ENCODE measurements at regions not wholly inside any gene's neighbourhood (a gene's known extent, or its start where the extent isn't known, plus 50 kb on each side); places are given as distances from the start of the nearest gene placed in this dataset.

DNA sequence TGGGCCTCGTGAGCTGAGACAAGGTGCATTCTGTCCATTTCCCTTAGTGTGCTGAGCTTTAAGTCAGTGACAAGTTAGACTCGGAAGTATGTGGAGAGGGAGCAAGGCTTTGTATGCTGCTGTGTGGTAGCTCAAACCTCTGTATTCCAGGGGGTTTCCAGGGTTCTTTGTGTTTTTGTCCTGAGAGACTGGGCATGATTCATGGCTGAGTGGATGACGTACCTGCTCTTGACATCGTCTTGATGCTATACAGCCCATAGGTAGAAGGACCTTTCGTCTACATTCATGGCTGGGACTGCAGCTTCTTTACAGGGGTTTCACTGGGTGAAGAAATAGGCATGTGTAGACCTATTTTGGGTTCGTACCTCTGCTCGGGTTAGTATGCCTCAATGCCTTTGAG lies 162.7 kb upstream of the WDR1 start:
- TF ChIP-seq, protein P1, sequence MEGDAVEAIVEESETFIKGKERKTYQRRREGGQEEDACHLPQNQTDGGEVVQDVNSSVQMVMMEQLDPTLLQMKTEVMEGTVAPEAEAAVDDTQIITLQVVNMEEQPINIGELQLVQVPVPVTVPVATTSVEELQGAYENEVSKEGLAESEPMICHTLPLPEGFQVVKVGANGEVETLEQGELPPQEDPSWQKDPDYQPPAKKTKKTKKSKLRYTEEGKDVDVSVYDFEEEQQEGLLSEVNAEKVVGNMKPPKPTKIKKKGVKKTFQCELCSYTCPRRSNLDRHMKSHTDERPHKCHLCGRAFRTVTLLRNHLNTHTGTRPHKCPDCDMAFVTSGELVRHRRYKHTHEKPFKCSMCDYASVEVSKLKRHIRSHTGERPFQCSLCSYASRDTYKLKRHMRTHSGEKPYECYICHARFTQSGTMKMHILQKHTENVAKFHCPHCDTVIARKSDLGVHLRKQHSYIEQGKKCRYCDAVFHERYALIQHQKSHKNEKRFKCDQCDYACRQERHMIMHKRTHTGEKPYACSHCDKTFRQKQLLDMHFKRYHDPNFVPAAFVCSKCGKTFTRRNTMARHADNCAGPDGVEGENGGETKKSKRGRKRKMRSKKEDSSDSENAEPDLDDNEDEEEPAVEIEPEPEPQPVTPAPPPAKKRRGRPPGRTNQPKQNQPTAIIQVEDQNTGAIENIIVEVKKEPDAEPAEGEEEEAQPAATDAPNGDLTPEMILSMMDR (conservative IDR thresholded peaks at IDR 0.05; ENCODE audit: low read depth in 2 of 2), result no peak
- TF ChIP-seq ZNF114 (CRISPR knock-in tag; IDR thresholded peaks at IDR 0.05) (no peak), POLR2AphosphoS5 (IDR thresholded peaks at IDR 0.05; ENCODE audit: low read depth) (no peak), EZH2 (IDR thresholded peaks at IDR 0.05; ENCODE audit: low read depth, unreplicated experiment) (no peak), EZH2phosphoT487 (IDR thresholded peaks at IDR 0.05; ENCODE audit: unreplicated experiment) (no peak), JUNB (IDR thresholded peaks at IDR 0.05; ENCODE audit: unreplicated experiment) (no peak), CREB1 (CRISPR knock-in tag; IDR thresholded peaks at IDR 0.05; ENCODE audit: low read depth) (no peak), STAT1 (IDR thresholded peaks at IDR 0.05; ENCODE audit: unreplicated experiment) (no peak), ZNF331 (CRISPR knock-in tag; IDR thresholded peaks at IDR 0.05; ENCODE audit: low read depth) (no peak)
- TF ChIP-seq, protein P2, sequence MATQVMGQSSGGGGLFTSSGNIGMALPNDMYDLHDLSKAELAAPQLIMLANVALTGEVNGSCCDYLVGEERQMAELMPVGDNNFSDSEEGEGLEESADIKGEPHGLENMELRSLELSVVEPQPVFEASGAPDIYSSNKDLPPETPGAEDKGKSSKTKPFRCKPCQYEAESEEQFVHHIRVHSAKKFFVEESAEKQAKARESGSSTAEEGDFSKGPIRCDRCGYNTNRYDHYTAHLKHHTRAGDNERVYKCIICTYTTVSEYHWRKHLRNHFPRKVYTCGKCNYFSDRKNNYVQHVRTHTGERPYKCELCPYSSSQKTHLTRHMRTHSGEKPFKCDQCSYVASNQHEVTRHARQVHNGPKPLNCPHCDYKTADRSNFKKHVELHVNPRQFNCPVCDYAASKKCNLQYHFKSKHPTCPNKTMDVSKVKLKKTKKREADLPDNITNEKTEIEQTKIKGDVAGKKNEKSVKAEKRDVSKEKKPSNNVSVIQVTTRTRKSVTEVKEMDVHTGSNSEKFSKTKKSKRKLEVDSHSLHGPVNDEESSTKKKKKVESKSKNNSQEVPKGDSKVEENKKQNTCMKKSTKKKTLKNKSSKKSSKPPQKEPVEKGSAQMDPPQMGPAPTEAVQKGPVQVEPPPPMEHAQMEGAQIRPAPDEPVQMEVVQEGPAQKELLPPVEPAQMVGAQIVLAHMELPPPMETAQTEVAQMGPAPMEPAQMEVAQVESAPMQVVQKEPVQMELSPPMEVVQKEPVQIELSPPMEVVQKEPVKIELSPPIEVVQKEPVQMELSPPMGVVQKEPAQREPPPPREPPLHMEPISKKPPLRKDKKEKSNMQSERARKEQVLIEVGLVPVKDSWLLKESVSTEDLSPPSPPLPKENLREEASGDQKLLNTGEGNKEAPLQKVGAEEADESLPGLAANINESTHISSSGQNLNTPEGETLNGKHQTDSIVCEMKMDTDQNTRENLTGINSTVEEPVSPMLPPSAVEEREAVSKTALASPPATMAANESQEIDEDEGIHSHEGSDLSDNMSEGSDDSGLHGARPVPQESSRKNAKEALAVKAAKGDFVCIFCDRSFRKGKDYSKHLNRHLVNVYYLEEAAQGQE (IDR thresholded peaks at IDR 0.05; ENCODE audit: unreplicated experiment), result no peak
- TF ChIP-seq, protein P3, sequence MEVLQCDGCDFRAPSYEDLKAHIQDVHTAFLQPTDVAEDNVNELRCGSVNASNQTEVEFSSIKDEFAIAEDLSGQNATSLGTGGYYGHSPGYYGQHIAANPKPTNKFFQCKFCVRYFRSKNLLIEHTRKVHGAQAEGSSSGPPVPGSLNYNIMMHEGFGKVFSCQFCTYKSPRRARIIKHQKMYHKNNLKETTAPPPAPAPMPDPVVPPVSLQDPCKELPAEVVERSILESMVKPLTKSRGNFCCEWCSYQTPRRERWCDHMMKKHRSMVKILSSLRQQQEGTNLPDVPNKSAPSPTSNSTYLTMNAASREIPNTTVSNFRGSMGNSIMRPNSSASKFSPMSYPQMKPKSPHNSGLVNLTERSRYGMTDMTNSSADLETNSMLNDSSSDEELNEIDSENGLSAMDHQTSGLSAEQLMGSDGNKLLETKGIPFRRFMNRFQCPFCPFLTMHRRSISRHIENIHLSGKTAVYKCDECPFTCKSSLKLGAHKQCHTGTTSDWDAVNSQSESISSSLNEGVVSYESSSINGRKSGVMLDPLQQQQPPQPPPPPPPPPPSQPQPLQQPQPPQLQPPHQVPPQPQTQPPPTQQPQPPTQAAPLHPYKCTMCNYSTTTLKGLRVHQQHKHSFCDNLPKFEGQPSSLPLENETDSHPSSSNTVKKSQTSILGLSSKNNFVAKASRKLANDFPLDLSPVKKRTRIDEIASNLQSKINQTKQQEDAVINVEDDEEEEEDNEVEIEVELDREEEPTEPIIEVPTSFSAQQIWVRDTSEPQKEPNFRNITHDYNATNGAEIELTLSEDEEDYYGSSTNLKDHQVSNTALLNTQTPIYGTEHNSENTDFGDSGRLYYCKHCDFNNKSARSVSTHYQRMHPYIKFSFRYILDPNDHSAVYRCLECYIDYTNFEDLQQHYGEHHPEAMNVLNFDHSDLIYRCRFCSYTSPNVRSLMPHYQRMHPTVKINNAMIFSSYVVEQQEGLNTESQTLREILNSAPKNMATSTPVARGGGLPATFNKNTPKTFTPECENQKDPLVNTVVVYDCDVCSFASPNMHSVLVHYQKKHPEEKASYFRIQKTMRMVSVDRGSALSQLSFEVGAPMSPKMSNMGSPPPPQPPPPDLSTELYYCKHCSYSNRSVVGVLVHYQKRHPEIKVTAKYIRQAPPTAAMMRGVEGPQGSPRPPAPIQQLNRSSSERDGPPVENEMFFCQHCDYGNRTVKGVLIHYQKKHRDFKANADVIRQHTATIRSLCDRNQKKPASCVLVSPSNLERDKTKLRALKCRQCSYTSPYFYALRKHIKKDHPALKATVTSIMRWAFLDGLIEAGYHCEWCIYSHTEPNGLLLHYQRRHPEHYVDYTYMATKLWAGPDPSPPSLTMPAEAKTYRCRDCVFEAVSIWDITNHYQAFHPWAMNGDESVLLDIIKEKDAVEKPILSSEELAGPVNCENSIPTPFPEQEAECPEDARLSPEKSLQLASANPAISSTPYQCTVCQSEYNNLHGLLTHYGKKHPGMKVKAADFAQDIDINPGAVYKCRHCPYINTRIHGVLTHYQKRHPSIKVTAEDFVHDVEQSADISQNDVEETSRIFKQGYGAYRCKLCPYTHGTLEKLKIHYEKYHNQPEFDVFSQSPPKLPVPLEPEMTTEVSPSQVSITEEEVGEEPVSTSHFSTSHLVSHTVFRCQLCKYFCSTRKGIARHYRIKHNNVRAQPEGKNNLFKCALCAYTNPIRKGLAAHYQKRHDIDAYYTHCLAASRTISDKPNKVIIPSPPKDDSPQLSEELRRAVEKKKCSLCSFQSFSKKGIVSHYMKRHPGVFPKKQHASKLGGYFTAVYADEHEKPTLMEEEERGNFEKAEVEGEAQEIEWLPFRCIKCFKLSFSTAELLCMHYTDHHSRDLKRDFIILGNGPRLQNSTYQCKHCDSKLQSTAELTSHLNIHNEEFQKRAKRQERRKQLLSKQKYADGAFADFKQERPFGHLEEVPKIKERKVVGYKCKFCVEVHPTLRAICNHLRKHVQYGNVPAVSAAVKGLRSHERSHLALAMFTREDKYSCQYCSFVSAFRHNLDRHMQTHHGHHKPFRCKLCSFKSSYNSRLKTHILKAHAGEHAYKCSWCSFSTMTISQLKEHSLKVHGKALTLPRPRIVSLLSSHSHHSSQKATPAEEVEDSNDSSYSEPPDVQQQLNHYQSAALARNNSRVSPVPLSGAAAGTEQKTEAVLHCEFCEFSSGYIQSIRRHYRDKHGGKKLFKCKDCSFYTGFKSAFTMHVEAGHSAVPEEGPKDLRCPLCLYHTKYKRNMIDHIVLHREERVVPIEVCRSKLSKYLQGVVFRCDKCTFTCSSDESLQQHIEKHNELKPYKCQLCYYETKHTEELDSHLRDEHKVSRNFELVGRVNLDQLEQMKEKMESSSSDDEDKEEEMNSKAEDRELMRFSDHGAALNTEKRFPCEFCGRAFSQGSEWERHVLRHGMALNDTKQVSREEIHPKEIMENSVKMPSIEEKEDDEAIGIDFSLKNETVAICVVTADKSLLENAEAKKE (CRISPR knock-in tag; IDR thresholded peaks at IDR 0.05), result no peak

All from GM23338 (cell line).